ENCODE measurements at regions not wholly inside any gene's neighbourhood (a gene's known extent, or its start where the extent isn't known, plus 50 kb on each side); places are given as distances from the start of the nearest gene placed in this dataset.

DNA sequence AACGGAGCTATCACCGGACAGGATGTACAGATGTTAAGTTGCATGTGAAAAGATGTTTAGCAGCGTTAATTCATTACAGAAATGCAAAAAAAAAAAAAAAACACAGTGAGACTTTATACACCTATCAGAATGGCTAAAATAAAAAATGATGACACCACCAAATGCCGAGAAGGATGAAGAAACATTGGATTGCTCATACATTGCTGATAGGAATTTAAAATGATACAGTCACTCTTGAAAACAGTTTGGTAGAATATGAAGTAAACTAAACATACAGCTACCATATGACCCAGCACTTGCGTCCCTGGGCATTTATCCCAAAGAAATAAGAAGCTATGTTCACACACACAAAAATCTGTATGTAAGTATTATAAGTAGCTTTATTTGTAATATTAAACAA, 574.1 kb downstream of the SLC16A7 start:
- Histone ChIP-seq H3K27me3 (ENCODE audit: control insufficient read depth in 2 of 2, insufficient read depth in 2 of 2, low read length in 2 of 2) (no peaks in the 10 kb centered on the region), H4K20me1 (replicated peaks; ENCODE audit: control insufficient read depth, insufficient read depth, low read length) (no peaks in the 10 kb centered on the region), H3K4me1 (replicated peaks in 1 of 2; ENCODE audit: control insufficient read depth in 2 of 2, insufficient read depth in 2 of 2, low read length in 2 of 2) (no peaks in the 10 kb centered on the region; a peak in 1 of 5 replicates), H3K9ac (ENCODE audit: insufficient read depth in 1 of 2, low read depth in 2 of 2, low read length in 2 of 2) (no peak overlapping the region), H3K9me1 (ENCODE audit: control insufficient read depth, insufficient read depth, low read length) (no peaks in the 10 kb centered on the region), H3K36me3 (ENCODE audit: control insufficient read depth, insufficient read depth, low read length) (no peaks in the 10 kb centered on the region), H3K4me2 (ENCODE audit: insufficient read depth, low read length) (no peak overlapping the region), H3K79me2 (ENCODE audit: control insufficient read depth, insufficient read depth, low read length) (no peaks in the 10 kb centered on the region), H3K27ac (ENCODE audit: extremely low read depth, low read depth, low read length) (no peak overlapping the region), H3K4me3 (no peak overlapping the region), H2AFZ (ENCODE audit: low read depth, low read length) (no peak overlapping the region), H3K9me3 (replicated peaks; ENCODE audit: control insufficient read depth, insufficient read depth, low read depth, low read length) (no peaks in the 10 kb centered on the region)
- ChIA-PET POLR2A (no interaction called here), CTCF (ENCODE audit: low intra/inter-chr PET ratio) (no interaction called here)
- no peak for ATAC-seq
- no TSS peak for BruUV-seq (replicated peaks)
- no peak for DNase-seq (ENCODE audit: extremely low read depth in 1 of 4, low spot score in 3 of 4)
- WGBS (ENCODE audit: insufficient coverage, low coverage, missing lambda C conversion rate): 60% methylated on average over 5 of the region's 5 CpGs
- FAIRE-seq: no peak
- in situ Hi-C loops (cut with MboI) (no loop called here), intact Hi-C loops (cut with micrococcal nuclease) (no loop called here)
- TF ChIP-seq FOXP1 (CRISPR knock-in tag; IDR thresholded peaks at IDR 0.05) (no peak), RAD51 (IDR thresholded peaks at IDR 0.05; ENCODE audit: borderline replicate concordance, low read depth) (no peak), ZNF696 (CRISPR knock-in tag; conservative IDR thresholded peaks at IDR 0.05) (no peak), ZZZ3 (IDR thresholded peaks at IDR 0.05) (no peak), ZNF174 (CRISPR knock-in tag; IDR thresholded peaks at IDR 0.05) (no peak), HDAC1 (IDR thresholded peaks at IDR 0.05) (no peak), CREM (IDR thresholded peaks at IDR 0.05; ENCODE audit: low read depth) (no peak), SLC30A9 (CRISPR knock-in tag; IDR thresholded peaks at IDR 0.05) (no peak), CSDE1 (IDR thresholded peaks at IDR 0.05) (no peak), HDGF (IDR thresholded peaks at IDR 0.05) (no peak)
- TF ChIP-seq, protein P1, sequence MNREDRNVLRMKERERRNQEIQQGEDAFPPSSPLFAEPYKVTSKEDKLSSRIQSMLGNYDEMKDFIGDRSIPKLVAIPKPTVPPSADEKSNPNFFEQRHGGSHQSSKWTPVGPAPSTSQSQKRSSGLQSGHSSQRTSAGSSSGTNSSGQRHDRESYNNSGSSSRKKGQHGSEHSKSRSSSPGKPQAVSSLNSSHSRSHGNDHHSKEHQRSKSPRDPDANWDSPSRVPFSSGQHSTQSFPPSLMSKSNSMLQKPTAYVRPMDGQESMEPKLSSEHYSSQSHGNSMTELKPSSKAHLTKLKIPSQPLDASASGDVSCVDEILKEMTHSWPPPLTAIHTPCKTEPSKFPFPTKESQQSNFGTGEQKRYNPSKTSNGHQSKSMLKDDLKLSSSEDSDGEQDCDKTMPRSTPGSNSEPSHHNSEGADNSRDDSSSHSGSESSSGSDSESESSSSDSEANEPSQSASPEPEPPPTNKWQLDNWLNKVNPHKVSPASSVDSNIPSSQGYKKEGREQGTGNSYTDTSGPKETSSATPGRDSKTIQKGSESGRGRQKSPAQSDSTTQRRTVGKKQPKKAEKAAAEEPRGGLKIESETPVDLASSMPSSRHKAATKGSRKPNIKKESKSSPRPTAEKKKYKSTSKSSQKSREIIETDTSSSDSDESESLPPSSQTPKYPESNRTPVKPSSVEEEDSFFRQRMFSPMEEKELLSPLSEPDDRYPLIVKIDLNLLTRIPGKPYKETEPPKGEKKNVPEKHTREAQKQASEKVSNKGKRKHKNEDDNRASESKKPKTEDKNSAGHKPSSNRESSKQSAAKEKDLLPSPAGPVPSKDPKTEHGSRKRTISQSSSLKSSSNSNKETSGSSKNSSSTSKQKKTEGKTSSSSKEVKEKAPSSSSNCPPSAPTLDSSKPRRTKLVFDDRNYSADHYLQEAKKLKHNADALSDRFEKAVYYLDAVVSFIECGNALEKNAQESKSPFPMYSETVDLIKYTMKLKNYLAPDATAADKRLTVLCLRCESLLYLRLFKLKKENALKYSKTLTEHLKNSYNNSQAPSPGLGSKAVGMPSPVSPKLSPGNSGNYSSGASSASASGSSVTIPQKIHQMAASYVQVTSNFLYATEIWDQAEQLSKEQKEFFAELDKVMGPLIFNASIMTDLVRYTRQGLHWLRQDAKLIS (CRISPR knock-in tag; IDR thresholded peaks at IDR 0.05): no peak
- TF ChIP-seq, protein P2, sequence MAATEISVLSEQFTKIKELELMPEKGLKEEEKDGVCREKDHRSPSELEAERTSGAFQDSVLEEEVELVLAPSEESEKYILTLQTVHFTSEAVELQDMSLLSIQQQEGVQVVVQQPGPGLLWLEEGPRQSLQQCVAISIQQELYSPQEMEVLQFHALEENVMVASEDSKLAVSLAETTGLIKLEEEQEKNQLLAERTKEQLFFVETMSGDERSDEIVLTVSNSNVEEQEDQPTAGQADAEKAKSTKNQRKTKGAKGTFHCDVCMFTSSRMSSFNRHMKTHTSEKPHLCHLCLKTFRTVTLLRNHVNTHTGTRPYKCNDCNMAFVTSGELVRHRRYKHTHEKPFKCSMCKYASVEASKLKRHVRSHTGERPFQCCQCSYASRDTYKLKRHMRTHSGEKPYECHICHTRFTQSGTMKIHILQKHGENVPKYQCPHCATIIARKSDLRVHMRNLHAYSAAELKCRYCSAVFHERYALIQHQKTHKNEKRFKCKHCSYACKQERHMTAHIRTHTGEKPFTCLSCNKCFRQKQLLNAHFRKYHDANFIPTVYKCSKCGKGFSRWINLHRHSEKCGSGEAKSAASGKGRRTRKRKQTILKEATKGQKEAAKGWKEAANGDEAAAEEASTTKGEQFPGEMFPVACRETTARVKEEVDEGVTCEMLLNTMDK (IDR thresholded peaks at IDR 0.05; ENCODE audit: borderline replicate concordance, insufficient read depth, low read depth, low read length, poor library complexity, severe bottlenecking): no peak
- TF ChIP-seq, protein P3, sequence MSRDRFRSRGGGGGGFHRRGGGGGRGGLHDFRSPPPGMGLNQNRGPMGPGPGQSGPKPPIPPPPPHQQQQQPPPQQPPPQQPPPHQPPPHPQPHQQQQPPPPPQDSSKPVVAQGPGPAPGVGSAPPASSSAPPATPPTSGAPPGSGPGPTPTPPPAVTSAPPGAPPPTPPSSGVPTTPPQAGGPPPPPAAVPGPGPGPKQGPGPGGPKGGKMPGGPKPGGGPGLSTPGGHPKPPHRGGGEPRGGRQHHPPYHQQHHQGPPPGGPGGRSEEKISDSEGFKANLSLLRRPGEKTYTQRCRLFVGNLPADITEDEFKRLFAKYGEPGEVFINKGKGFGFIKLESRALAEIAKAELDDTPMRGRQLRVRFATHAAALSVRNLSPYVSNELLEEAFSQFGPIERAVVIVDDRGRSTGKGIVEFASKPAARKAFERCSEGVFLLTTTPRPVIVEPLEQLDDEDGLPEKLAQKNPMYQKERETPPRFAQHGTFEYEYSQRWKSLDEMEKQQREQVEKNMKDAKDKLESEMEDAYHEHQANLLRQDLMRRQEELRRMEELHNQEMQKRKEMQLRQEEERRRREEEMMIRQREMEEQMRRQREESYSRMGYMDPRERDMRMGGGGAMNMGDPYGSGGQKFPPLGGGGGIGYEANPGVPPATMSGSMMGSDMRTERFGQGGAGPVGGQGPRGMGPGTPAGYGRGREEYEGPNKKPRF (IDR thresholded peaks at IDR 0.05; ENCODE audit: low read depth, low read length): no peak
- TF ChIP-seq, protein P4, sequence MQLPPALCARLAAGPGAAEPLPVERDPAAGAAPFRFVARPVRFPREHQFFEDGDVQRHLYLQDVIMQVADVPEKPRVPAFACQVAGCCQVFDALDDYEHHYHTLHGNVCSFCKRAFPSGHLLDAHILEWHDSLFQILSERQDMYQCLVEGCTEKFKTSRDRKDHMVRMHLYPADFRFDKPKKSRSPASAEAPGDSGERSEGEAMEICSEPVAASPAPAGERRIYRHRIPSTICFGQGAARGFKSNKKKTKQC (CRISPR knock-in tag; IDR thresholded peaks at IDR 0.05): no peak
- TF ChIP-seq, protein P5, sequence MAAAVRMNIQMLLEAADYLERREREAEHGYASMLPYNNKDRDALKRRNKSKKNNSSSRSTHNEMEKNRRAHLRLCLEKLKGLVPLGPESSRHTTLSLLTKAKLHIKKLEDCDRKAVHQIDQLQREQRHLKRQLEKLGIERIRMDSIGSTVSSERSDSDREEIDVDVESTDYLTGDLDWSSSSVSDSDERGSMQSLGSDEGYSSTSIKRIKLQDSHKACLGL (CRISPR knock-in tag; IDR thresholded peaks at IDR 0.05; ENCODE audit: borderline replicate concordance, poor library complexity, severe bottlenecking): no peak

Data from K562 (cell line).